HL-60 (cell line): ENCODE measurements at regions not wholly inside any gene's neighbourhood (a gene's known extent, or its start where the extent isn't known, plus 50 kb on each side); places are given as distances from the start of the nearest gene placed in this dataset.

Source experiments
- DNase-seq, 2 experiments: peaks; one replicate each; pipeline ENCODE4 v3.0.0-alpha.2; 2010 to 2020; ENCODE audit warnings: low read depth in 1 of 2, low spot score in 1 of 2
- H3K27ac ChIP-seq: fragments of 250-450 bp; sonication (Bioruptor Pico); replicated peaks from 2 replicates; pipeline ENCODE4 v1.5.1; 2020; ENCODE audit warnings: mild to moderate bottlenecking, moderate library complexity
- H3K27me3 ChIP-seq: fragments of 250-450 bp; sonication (Bioruptor Pico); 2 replicates; pipeline ENCODE4 v1.5.1; 2021; ENCODE audit warnings: mild to moderate bottlenecking, moderate library complexity; ENCODE audit not compliant: insufficient read depth, poor library complexity, severe bottlenecking
- H3K4me3 ChIP-seq: replicated peaks from 2 replicates; pipeline ENCODE4 v1.5.1; 2011; ENCODE audit warnings: mild to moderate bottlenecking, control low read depth, low read length; ENCODE audit not compliant: insufficient read depth
- CTCF ChIP-seq: IDR thresholded peaks from one replicate; pipeline ENCODE4 v1.5.1; 2011; ENCODE audit warnings: low read length, control low read depth, inconsistent platforms; ENCODE audit not compliant: insufficient read depth
- GABPA ChIP-seq: IDR thresholded peaks from 2 replicates; pipeline ENCODE4 v1.6.1; 2012; ENCODE audit warnings: low read depth
- POLR2AphosphoS5 ChIP-seq: IDR thresholded peaks from 2 replicates; pipeline ENCODE4 v1.6.1; 2012; ENCODE audit warnings: low read depth
- REST ChIP-seq: IDR thresholded peaks from 2 replicates; pipeline ENCODE4 v1.6.1; 2012; ENCODE audit warnings: low read depth; ENCODE audit not compliant: insufficient replicate concordance
- SPI1 ChIP-seq: IDR thresholded peaks from 2 replicates; pipeline ENCODE4 v1.6.1; 2012; ENCODE audit warnings: low read depth, mild to moderate bottlenecking, borderline replicate concordance

GRCh38 chr12:77237896-77238295, 172.5 kb upstream of the E2F7 start:
- DNase-seq, result no peak
- no peak overlapping the region for H3K4me3 ChIP-seq
- no peak overlapping the region for H3K27ac ChIP-seq
- no peaks in the 10 kb centered on the region for H3K27me3 ChIP-seq
- TF ChIP-seq POLR2AphosphoS5, result no peak
- no peak for TF ChIP-seq GABPA
- no peak for TF ChIP-seq SPI1
- TF ChIP-seq REST, result no peak
- TF ChIP-seq CTCF, result no peak

GRCh38 chr12:77236066-77236465, 170.7 kb upstream of the E2F7 start:
- no peak overlapping the region for H3K4me3 ChIP-seq
- H3K27ac ChIP-seq, result no peak overlapping the region
- DNase-seq, result no peak
- H3K27me3 ChIP-seq, result no peaks in the 10 kb centered on the region
- no peak for TF ChIP-seq GABPA
- no peak for TF ChIP-seq POLR2AphosphoS5
- TF ChIP-seq SPI1, result no peak
- TF ChIP-seq CTCF, result no peak
- TF ChIP-seq REST, result no peak

- no peak for DNase-seq
- H3K27ac ChIP-seq, result no peak overlapping the region
- TF ChIP-seq SPI1, result no peak
- no peak overlapping the region for H3K4me3 ChIP-seq
- no peaks in the 10 kb centered on the region for H3K27me3 ChIP-seq
Observed at GRCh38 chr12:77232045-77232444, 166.7 kb upstream of the E2F7 start.

GRCh38 chr12:77231501-77231918, 166.1 kb upstream of the E2F7 start:
- peak in 1 of 2 experiments; percentile 26 for DNase-seq
- H3K27ac ChIP-seq, result no peak overlapping the region

More at GRCh38 chr12:77231501-77231918, 166.1 kb upstream of the E2F7 start:
- TF ChIP-seq GABPA, result no peak
- TF ChIP-seq CTCF, result no peak
- peak; percentile 77 for TF ChIP-seq SPI1
- TF ChIP-seq REST, result no peak
- TF ChIP-seq POLR2AphosphoS5, result no peak
- H3K27me3 ChIP-seq, result no peaks in the 10 kb centered on the region
- no peak overlapping the region for H3K4me3 ChIP-seq
